Endothelial cell of umbilical vein (primary cell): ENCODE measurements at regions not wholly inside any gene's neighbourhood (a gene's known extent, or its start where the extent isn't known, plus 50 kb on each side); places are given as distances from the start of the nearest gene placed in this dataset.

ENCODE experiments used
- BruUV-seq: library from RNA; stranded (reverse); fragments of 400-500 nt; replicated peaks from 2 replicates; lab custom pipeline; 2021; lab: Mats Ljungman, UMichigan
- CTCF ChIA-PET: fragments of 300-600, 350-600 bp; sonication (Branson Sonifier 250); formaldehyde crosslinking; loops from one replicate; lab custom pipeline; 2021; ENCODE audit warnings: antibody characterized with exemption, inconsistent platforms; lab: Charles Lee
- POLR2A ChIA-PET: fragments of 300-600, 350-600 bp; sonication (Branson Sonifier 250); formaldehyde crosslinking; loops from one replicate; lab custom pipeline; 2021; ENCODE audit warnings: antibody characterized with exemption, inconsistent platforms; lab: Charles Lee
- DNase-seq: peaks from one replicate; pipeline ENCODE4 v3.0.0-alpha.2; 2011; ENCODE audit warnings: low read depth, low spot score
- FAIRE-seq: peaks from 2 replicates; lab custom pipeline; 2011; peaks lifted over from hg19 to GRCh38; lab: Jason Lieb, UNC
- H2AFZ ChIP-seq: 2 replicates; pipeline ENCODE4 v1.6.0; 2012; ENCODE audit warnings: low read depth, low read length, control low read depth, inconsistent platforms
- H3K27ac ChIP-seq: 2 replicates; pipeline ENCODE4 v1.5.1; 2011; ENCODE audit warnings: low read depth, mild to moderate bottlenecking, control low read depth, low read length, moderate library complexity; ENCODE audit not compliant: insufficient read depth
- H3K27me3 ChIP-seq, 2 experiments: 2 replicates each; pipeline versions ENCODE4 v1.6.0 to v1.6.1; 2011; ENCODE audit warnings: low read length in 2 of 2, mixed read lengths in 1 of 2; ENCODE audit not compliant: control insufficient read depth in 2 of 2, insufficient read depth in 2 of 2
- H3K36me3 ChIP-seq, 2 experiments: 2 replicates in 1 of 2; 3 replicates in 1 of 2; pipeline ENCODE4 v1.5.1; 2011; ENCODE audit warnings: low read length in 2 of 2, mild to moderate bottlenecking in 1 of 2, moderate library complexity in 1 of 2; ENCODE audit not compliant: control insufficient read depth in 2 of 2, insufficient read depth in 2 of 2; ENCODE audit errors: extremely low read depth in 1 of 2
- H3K4me1 ChIP-seq: 3 replicates; pipeline ENCODE4 v1.5.1; 2011; ENCODE audit warnings: mild to moderate bottlenecking, low read length; ENCODE audit not compliant: control insufficient read depth, insufficient read depth; ENCODE audit errors: extremely low read depth
- H3K4me2 ChIP-seq: 2 replicates; pipeline ENCODE4 v1.6.1; 2011; ENCODE audit warnings: low read length, control low read depth, mixed read lengths; ENCODE audit not compliant: insufficient read depth
- H3K4me3 ChIP-seq, 3 experiments: fragments of 200-600 bp in 1 of 3; sonication (generic), shearing (Covaris generic) in 1 of 3; replicated peaks in 1 of 3; 2 replicates each; pipeline ENCODE4 v1.5.1; 2011 to 2016; ENCODE audit warnings: control low read depth in 3 of 3, low read length in 3 of 3, mild to moderate bottlenecking in 2 of 3, inconsistent platforms in 1 of 3, low read depth in 1 of 3, moderate library complexity in 1 of 3; ENCODE audit not compliant: insufficient read depth in 1 of 3
- H3K79me2 ChIP-seq: 2 replicates; pipeline ENCODE4 v1.6.0; 2012; ENCODE audit warnings: low read length, inconsistent platforms; ENCODE audit not compliant: control insufficient read depth, insufficient read depth
- H3K9ac ChIP-seq: replicated peaks from 2 replicates; pipeline ENCODE3; 2011; ENCODE audit warnings: low read length, control low read depth; ENCODE audit not compliant: insufficient read depth; ENCODE audit errors: extremely low read depth
- H3K9me1 ChIP-seq: replicated peaks from 3 replicates; pipeline ENCODE4 v1.6.0; 2011; ENCODE audit warnings: mild to moderate bottlenecking, low read length; ENCODE audit not compliant: control insufficient read depth, insufficient read depth; ENCODE audit errors: extremely low read depth
- H3K9me3 ChIP-seq: replicated peaks from 2 replicates; pipeline ENCODE4 v1.5.1; 2012; ENCODE audit warnings: low read length, inconsistent platforms; ENCODE audit not compliant: control insufficient read depth, insufficient read depth
- H4K20me1 ChIP-seq: replicated peaks from 2 replicates; pipeline ENCODE3; 2011; ENCODE audit warnings: mild to moderate bottlenecking, low read length; ENCODE audit not compliant: control insufficient read depth, insufficient read depth; ENCODE audit errors: extremely low read depth
- EZH2 ChIP-seq: IDR thresholded peaks from 2 replicates; pipeline ENCODE4 v1.6.1; 2012; ENCODE audit warnings: borderline replicate concordance, low read depth, mild to moderate bottlenecking, moderate library complexity, low read length, inconsistent platforms; ENCODE audit not compliant: severe bottlenecking
- FOS ChIP-seq: IDR thresholded peaks from 2 replicates; pipeline ENCODE4 v1.6.1; 2011; ENCODE audit warnings: mild to moderate bottlenecking, low read length, moderate library complexity, borderline replicate concordance; ENCODE audit not compliant: insufficient read depth
- GATA2 ChIP-seq: IDR thresholded peaks from 2 replicates; pipeline ENCODE4 v1.7.0; 2011; ENCODE audit warnings: low read depth, mild to moderate bottlenecking, moderate library complexity, mixed read lengths, low read length; ENCODE audit not compliant: insufficient read length, insufficient read depth
- JUN ChIP-seq: IDR thresholded peaks from 2 replicates; pipeline ENCODE4 v1.6.1; 2011; ENCODE audit warnings: borderline replicate concordance, low read depth; ENCODE audit not compliant: insufficient read length, insufficient read depth
- MYC ChIP-seq: IDR thresholded peaks from one replicate; pipeline ENCODE4 v1.6.1; 2011; ENCODE audit warnings: mild to moderate bottlenecking, low read depth, low read length
- POLR2A ChIP-seq: IDR thresholded peaks from 2 replicates; pipeline ENCODE4 v1.6.1; 2012; ENCODE audit warnings: low read depth, mild to moderate bottlenecking, control low read depth, low read length
- POLR2AphosphoS5 ChIP-seq: IDR thresholded peaks from 2 replicates; pipeline ENCODE4 v1.6.1; 2012; ENCODE audit warnings: low read depth, mild to moderate bottlenecking, control low read depth, low read length, moderate library complexity; ENCODE audit not compliant: insufficient read depth
- dilution Hi-C: fragments of 300-500 bp; cut with MboI; formaldehyde crosslinking; loops from one replicate; pipeline ENCODE4 v1.15.0; 2019; ENCODE audit warnings: low sequenced_read_pairs; ENCODE audit not compliant: extremely low pct_ligation_motif_present
- intact Hi-C: fragments of 100-400 bp; cut with micrococcal nuclease; formaldehyde crosslinking; loops from one replicate; pipeline ENCODE4 v1.10.0; 2022
- TF ChIP-seq, protein P1 (sequence below): IDR thresholded peaks from 2 replicates; pipeline ENCODE4 v1.6.1; 2011; ENCODE audit not compliant: insufficient read depth, insufficient read length
- TF ChIP-seq, protein P2 (sequence below), 2 donors: IDR thresholded peaks; 1 replicate in 1 of 2; 2 replicates in 1 of 2; pipeline ENCODE4 v1.5.1; 2011; ENCODE audit warnings: low read length in 2 of 2, mild to moderate bottlenecking in 2 of 2, moderate library complexity in 2 of 2, control low read depth in 1 of 2, inconsistent platforms in 1 of 2, low read depth in 1 of 2; ENCODE audit not compliant: insufficient read depth in 1 of 2; ENCODE audit errors: extremely low read depth in 1 of 2

DNA sequence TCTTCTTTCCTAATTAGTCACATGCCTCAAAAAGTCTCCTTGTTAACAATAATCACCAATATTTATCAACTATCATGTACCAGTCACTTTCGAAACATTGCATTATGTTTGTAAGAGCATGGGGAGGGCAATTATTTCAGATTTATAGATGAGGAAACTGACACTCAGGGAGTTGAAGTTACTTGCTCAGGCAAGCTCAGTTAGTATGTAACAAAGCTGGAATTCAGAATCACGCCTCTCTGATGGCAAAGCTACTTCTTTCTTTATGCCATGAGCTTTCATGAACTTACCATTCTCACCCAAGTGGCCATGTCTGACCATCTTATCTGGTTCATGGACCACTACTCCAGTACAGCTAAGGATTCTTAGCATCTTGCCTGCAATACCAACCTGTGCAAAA is 183.4 kb upstream of the TANK start:
- no peak overlapping the region for H3K4me3 ChIP-seq
- BruUV-seq = no TSS peak
- no peak for DNase-seq
- H3K27me3 ChIP-seq = no peaks in the 10 kb centered on the region
- ChIA-PET CTCF (interaction anchor here (0.9 to 1.8 kb wide), 8 partner anchors 9 to 867 kb away, joined by 3 to 10 read pairs (median 6); no protein-coding TSS in a partner anchor), POLR2A (no interaction called here)
- H3K79me2 ChIP-seq = no peaks in the 10 kb centered on the region
- H3K4me2 ChIP-seq = no peak overlapping the region
- H3K9me1 ChIP-seq = no peaks in the 10 kb centered on the region
- H3K9me3 ChIP-seq = no peaks in the 10 kb centered on the region
- H3K4me1 ChIP-seq = no peaks in the 10 kb centered on the region
- H3K36me3 ChIP-seq = no peaks in the 10 kb centered on the region
- intact Hi-C loops = loop anchor here (10.0 kb wide), 2 partner anchors 312 to 562 kb away; no protein-coding TSS in a partner anchor
- H2AFZ ChIP-seq = no peak overlapping the region
- dilution Hi-C loops = no loop called here
- H4K20me1 ChIP-seq = no peaks in the 10 kb centered on the region
- FAIRE-seq = no peak
- no peak for TF ChIP-seq MYC
- TF ChIP-seq JUN = no peak
- no peak for TF ChIP-seq FOS
- no peak for TF ChIP-seq GATA2
- no peak for TF ChIP-seq EZH2
- TF ChIP-seq, protein P1, sequence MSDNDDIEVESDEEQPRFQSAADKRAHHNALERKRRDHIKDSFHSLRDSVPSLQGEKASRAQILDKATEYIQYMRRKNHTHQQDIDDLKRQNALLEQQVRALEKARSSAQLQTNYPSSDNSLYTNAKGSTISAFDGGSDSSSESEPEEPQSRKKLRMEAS = no peak
- TF ChIP-seq, protein P2, sequence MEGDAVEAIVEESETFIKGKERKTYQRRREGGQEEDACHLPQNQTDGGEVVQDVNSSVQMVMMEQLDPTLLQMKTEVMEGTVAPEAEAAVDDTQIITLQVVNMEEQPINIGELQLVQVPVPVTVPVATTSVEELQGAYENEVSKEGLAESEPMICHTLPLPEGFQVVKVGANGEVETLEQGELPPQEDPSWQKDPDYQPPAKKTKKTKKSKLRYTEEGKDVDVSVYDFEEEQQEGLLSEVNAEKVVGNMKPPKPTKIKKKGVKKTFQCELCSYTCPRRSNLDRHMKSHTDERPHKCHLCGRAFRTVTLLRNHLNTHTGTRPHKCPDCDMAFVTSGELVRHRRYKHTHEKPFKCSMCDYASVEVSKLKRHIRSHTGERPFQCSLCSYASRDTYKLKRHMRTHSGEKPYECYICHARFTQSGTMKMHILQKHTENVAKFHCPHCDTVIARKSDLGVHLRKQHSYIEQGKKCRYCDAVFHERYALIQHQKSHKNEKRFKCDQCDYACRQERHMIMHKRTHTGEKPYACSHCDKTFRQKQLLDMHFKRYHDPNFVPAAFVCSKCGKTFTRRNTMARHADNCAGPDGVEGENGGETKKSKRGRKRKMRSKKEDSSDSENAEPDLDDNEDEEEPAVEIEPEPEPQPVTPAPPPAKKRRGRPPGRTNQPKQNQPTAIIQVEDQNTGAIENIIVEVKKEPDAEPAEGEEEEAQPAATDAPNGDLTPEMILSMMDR (IDR thresholded peaks at IDR 0.05; ENCODE audit: extremely low read depth in 1 of 2, insufficient read depth in 1 of 2, low read depth in 1 of 2, low read length in 2 of 2) = no peak
- TF ChIP-seq POLR2A = no peak
- no peak for TF ChIP-seq POLR2AphosphoS5
- H3K9ac ChIP-seq = no peak overlapping the region
- H3K27ac ChIP-seq = no peak overlapping the region
